ENCODE measurements at regions not wholly inside any gene's neighbourhood (a gene's known extent, or its start where the extent isn't known, plus 50 kb on each side); places are given as distances from the start of the nearest gene placed in this dataset.
A peak's percentile ranks its signal among the peaks of the same experiment; 100 is the strongest.

DNA sequence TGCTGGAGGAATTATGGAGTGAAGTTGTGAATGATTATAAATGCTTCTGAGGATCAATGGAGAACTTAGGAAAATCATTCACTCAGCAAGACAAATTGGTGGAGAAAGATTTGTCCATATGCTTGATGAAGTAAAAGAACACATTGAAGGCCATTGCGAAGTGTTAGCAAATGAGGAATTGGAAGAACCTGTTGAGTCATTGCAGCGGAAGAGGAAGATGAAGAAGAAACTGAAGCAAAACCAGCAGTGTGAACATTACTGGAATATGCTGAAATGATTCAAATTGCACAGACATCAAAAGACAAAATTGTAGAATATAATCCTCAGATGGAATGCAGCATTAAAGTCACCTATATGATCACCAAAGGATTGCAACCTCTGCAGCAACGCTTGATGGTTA, 168.1 kb downstream of the ADAMTS15 start:
- no peak for DNase-seq

DNA sequence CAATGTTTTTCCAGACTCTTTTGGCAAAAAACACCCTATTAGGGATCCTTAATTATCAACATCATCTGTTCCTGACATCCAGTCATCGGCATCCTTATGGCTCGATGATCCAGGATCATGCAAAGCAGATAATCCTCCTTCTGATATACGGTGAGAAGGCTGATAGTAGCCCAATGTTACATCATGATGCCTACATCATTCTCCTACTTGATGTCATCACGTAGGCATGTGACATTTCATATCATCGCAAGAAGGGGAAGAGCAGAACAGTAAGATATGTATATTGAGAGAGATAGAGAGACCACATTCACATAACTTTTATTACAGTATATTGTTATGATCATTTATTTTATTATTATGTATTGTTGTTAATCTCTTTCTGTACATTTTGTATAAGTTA, 168.6 kb downstream of the ADAMTS15 start:
- DNase-seq: no peak

DNA sequence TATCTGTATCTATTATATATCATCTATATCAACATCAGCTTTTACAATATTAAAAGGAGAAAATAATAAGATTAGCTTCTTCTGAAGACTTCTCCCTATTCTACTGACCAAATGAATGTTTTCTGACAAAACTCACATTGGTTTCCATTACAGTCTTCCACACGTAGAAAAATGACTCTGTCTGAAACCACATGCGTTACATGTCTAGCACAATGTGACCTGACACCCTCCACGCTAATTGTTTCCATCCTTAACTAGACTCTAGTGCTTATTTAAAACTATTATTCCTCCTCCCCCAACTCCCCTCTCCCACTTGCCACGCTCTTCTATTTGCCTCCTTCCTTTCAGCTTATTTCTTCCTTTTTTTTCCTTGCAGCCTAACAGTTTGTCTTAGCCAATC, 172.1 kb downstream of the ADAMTS15 start:
- no peak for DNase-seq

DNA sequence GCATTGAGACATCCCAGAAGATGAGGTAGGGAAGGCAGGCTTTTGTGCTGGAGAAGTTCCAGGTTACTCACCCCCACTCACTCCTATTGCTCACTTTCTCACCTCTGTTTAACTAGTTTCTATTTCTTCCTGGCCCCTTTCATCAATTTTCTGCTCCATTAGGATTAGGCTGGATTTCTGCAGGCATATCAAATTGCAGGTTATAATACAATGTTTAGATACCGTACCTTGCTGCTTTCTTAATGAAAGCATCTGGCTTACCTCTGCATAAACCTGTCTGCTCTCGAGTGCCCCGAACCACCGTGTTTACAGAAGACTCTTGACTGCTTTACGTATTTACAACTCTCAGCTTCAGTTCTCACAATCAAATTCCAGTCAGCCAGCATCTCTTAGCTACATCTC, 173.7 kb downstream of the ADAMTS15 start:
- DNase-seq: peak; percentile 79

DNA sequence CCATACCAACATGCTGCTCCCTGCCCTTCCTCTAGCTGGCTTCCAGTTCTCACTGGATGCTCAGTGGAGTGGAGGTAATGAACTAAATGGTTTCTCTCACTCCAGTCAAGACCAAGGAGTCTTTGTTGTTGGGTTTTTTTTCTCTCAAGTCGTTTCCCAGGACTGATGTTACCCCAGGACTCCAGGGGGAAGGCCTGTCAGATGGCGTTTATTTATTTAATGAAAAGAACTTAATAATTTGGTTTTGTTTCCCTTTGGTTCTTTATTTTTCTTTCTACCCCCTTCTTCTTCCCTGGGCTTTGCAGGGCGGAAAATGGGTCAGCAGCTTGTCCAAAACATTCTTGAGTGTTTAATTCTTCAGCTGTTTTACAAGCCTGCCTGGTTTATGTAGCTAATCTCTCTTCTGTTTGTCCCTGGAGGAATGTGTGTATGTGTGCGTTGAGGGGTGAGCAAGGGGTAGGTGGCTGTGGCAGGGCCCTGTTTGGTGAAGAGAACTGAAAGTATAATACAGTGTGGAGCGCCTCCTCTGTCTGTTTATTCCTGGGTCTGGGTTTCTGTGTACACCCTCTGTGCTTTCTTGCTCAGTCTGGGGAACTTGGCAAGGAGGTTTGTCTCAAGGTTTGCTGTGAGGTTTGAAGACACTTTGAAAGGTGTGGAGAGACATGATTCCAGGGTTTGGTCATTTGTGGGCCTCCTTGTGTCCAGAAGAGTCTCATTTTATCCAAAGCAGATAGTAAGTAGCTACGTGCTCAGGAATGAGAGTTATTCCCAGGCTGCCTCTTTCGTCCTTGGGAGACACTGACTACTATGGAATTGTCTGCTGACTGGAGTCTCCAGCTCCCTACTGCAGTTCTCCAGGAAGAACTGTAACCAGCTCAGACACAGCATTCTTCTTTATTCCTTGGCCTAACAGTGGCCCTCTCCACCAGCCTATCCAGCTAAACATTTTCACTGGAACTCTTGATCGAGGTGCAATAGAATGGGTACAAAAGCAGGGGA, 175.5 kb downstream of the ADAMTS15 start:
- DNase-seq: no peak

DNA sequence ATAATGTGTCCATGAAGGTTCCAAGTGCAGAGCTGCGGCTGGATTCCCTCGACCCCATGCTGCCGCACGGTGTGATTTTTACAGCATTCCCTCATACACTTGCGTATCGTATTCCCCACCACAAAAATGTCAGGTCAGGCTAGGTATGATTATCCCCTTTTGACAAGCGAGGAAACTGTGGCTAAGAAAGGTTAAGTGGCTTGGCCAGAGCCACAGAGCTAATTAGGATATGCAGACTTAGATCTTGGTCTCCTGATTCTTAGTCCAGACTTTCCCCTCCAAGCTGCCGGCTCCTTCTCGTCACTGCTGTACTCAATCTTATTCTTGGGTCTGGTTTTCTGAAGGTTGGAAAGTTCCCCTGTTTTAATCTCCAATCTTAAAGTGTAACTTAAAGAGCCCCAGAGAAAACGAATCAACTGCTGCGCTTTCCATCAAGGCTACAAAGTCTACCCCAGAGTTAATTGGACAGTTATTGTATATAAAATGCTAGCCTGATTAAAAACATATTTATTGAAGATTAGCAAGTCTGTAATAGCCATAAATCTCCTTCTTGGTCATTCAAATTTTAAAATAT, 176.6 kb downstream of the ADAMTS15 start:
- no peak for DNase-seq

DNA sequence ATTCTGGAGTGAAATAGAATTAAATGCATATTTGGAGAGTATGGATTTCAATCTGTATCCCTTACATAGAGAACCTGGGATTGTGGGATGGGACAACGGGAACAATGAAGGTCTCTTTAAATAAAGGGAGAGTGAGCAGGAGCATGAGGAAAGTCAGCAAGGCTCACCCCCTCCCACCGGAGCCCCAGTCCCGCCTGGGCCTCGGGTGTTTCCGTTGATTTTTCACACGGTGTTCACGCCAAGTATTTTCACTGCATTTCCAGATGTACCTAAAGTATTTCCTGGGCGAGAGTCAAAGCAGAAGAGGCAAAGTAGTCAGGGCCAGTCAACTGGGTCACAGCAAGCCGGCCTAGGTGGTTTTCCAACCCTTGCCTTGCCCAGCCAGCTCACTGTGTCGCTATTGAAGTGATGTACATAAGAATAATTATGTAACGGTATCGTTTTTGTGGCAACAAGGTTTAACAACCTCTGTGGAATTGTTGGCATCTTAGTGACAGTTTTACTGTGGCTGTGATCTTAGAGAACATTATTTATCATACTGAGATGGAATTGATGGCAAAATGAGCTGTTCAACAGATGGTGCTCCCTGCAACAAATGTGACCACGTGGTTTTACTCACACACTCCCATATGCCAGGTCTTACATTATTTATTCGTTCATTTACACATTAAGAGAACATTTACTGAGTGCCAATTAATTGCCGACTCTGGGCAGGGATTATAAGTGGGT, 177.3 kb downstream of the ADAMTS15 start:
- no peak for DNase-seq

DNA sequence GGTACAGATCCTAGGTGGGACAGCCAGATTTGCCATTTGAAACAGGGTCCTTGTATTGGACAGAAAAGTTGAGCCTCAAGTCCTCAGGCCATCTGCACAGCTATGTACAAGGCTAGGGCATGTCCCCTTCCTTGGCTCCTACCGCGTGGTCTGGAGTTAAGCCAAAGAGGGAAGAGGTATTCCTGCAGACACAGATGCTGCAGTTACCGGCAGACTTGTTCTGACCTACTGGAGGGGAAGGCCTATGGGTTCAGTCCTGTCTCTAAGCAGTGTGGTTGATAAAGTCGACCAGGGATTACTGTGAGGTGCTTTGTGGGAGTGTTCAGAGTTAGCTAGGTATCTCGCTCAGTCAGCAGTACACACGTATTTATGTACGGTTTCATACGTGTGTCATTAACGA, 180.6 kb downstream of the ADAMTS15 start:
- DNase-seq: peak; percentile 48

DNA sequence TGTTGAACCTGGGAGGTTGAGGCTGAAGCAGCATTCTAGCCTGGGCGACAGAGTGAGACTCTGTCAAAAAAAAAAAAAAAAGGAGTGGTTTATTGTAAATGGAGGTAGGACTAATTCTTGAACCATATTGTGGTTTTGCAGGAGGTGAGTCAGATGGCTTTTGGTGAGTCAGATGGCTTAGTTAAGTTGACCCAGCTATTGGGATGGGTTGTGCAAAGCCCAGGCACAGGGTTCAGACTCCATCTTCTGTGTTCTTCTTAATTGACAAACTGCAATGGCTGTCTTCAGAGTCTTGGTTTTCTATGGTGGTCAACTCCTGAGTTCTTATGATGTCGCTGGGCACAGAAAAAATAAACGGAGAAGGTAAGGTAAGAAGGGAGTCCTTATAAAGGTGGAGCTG, 182.7 kb downstream of the ADAMTS15 start:
- DNase-seq: no peak

DNA sequence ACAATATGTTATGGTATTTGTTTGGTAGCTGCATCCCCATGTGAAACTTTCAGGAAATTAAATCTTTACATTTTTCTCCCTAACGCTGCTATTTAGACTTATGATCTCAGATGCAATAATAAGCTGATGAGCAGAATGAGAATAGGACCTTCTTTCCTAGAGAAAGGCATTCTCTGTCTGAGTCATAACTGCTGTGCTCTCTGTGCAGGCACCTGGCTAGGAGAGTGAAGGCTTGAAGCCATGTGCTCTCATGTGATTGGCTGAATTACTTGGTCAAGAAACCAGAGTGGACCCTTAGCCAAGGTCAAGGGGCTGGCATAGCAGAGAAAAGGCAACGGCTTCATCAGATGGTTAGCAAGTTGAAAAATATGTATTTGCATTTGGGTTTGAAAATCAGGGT, 185.0 kb downstream of the ADAMTS15 start:
- DNase-seq: no peak

DNA sequence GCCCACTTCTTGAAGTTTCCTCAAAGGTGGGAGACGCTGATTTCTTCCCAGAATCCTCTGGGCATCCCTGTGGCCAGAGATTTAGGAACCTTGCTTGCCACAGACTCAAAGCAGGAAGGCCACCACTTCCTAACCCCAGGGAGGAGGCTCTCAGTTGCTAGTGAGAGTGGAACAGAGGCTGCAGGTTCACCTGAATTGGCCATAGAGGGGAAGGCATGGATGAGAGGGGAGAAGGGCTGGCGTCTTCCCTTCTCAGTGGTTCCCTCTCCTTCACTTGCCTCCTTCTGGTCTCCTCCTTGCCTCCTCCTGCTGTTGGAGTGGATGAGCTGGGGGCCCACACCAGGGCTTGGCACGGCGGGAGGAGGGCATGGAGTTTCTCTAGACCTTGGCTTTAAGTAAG, 185.7 kb downstream of the ADAMTS15 start:
- no peak for DNase-seq

DNA sequence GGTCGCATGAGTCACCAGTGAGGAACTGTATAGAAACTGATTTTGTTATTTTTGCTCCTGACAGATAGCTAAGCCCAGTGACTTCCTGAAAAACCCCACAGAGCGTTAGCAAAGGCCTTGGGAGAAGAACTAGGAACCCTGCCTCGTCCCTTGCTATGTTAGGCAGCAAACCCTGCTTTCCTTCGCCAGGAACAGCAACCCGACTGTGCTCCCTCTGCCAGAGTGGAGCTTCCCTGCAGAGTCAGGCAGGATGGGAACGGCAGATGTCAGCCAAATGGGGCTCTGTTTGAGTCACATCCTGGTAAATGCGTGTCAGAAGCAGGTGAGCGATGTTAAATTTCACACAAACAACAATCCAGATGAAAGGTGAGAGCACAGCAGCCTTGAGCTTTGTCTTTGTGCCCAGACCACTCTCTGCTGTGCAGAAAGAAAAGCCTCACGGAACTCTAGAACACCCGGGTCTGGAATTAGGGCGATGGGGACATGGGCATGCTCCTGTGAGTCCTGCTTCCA, 186.6 kb downstream of the ADAMTS15 start:
- DNase-seq: peak; percentile 77

DNA sequence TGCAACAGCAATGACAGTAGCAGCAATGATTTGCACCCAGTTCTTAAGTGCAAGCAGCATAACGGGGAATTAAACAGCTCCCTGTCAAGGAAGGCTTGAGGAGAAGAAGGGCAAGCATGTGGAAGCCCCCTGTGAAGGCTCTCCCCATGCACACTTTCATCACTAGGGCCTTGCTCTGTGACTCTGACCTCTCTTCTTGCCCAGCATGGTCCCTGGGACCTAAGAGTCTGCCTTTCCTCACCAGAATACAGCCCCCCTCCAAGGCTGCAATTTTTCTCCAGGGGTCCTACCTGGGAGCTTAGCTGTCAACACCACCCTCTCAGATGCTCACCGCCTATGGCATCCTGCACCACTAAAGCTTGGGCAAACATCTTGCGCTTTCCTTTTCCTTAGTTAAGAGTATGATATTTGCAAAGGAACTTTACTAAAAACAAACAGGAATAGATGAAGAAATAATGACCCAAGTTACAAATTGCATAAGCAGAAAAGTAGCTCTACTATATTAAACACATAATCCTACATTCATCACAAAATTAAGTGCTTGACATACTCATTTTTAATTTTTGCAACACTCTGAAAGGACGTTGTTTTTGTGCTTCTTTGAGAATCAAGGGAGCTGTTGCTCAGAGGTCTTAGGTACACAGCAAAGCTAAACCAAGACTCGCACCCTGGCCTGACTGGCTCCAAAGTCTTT, 187.6 kb downstream of the ADAMTS15 start:
- DNase-seq: no peak

DNA sequence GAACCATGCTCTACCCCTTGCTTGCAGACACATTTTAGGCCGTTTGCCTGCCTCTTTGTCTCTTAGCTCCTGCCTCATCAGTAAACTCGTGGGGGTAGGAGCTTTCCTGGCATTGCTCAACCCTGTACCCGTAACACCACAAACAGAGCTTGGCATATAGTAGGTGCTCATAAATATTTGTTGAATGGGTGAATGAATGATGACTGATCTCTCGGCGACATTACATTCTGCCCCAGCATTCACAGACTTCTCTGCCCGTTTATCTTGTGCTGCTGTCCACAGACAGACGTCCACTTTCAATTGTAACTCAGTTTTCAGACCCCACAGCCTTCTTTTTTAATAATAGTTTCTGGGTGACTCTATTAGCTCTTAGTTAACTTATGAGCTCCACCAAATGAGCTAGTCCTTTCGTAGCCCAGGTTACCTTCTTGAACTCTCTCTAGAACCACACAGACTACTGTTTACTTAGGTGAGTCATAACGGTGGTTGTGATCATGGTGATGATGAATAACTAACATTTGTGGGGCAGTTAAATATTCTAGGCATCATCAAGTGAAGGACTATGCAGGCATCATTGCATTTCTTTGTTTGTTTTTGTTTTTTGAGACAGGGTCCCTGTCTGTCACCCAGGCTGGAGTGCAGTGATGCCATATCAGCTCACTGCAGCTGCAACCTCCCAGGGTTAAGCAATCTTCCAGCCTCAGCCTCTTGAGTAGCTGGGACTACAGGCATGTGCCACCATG, 188.4 kb downstream of the ADAMTS15 start:
- peak; percentile 93 for DNase-seq

DNA sequence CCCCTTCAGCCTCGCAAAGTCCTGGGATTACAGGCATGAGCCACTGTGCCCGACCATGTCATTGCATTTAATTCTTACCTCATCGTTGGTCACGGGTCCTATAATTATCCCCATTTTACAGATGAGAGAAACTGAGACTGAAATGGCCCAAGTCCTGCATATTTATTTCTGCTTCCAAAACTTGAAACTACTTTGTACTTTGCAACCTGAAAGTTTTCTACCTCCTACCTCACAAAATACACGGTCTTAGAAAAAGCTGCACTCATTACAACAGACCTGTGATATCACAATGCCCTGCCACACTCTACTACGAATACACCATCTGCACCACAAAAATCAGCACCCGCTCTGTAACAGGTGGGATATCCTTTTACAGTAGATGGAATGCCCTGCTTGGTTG, 189.1 kb downstream of the ADAMTS15 start:
- DNase-seq: no peak

DNA sequence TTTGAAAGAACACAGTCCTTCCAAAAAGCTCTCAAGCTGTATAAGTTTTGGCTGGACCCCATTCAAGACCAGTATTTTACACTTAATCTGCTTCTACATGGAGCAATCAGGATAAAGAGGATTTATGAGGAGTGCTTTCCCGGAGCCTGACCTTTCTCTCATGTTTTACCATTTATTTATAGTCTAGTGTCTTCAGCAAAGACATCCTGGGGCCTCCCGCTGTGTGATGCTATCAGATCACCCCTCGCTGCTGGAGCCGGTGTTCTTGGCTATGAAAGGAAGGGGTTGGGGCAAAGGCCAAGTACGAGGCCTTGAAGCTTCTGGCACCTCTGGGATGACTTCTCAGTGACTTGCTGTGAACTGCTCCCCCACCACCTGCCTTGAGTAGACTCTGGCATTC, 189.6 kb downstream of the ADAMTS15 start:
- DNase-seq: no peak

DNA sequence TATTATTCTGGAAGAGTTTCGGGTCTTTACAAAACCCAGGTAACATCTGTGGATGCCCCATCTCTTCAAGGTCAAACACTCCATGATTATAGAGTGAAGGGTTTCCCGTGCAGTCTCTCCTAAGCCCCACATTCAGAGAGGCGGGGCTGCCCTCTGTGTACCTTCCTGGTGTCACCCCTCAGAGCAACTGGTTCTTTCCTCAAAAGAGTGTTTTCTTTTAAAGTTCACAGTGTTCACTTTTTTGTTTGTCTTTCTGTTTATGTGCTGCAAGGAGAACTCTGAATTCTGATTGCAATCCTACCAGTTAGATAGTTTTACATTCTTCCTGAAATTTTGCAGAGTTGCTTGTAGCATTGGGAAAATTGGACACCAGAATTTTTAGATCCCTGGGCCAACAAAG, 190.2 kb downstream of the ADAMTS15 start:
- no peak for DNase-seq

DNA sequence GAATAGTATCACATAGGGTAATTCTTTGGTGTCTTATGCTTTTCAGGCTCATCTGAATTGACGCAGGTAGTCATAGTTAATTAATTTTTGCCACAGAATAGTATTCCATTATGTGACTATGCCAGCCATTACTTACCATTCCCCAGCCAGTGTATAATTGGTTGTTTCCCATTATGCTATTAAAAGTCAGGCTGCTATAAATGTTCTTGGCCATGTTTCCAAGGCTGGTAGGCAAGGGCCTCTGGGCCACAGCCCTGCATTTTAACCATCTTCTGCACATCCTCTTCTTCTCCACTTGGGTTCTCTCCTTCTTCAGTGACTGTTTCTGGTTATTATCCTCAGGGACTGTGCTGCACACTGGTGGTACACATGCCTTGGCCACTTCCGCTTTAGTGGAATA, 190.9 kb downstream of the ADAMTS15 start:
- no peak for DNase-seq

DNA sequence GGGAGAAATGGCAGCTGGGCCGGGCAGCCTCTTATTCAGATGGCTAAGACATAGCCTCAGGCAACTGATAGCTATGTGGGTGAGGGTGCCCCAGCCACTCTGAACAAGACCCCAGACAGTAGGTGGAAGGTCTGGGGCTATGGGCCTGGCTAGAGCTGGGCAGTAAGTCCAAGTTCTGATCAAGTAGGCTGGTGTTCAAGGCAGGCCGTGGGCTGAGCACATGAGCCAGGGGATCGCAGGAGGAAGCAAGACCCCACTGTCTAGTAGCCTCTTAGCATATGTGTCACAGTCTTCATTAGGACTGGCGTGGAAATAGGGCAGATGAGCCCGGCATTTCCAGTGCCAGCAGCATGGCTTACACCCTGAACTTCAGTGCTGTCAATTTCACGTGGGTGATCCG, 192.1 kb downstream of the ADAMTS15 start:
- DNase-seq: no peak

DNA sequence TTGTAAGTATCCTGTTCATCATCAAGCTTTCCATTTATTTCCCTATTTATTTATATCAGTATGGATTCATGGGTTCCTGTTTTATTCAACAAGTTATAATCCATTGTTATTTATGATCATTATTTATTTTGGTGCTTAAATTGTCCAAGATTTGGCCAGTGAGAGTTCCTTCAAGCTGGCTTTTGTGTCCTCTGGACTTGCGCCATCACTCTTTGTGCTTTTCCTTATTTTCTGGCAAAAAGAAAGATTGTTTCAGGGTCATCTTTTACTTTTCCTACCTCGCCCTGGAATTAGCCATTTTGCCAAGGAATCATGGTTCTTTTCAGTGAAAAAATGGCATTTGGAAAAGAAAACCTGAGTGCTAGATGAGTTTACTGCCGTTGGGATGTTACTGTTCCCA, 193.4 kb downstream of the ADAMTS15 start:
- no peak for DNase-seq

DNA sequence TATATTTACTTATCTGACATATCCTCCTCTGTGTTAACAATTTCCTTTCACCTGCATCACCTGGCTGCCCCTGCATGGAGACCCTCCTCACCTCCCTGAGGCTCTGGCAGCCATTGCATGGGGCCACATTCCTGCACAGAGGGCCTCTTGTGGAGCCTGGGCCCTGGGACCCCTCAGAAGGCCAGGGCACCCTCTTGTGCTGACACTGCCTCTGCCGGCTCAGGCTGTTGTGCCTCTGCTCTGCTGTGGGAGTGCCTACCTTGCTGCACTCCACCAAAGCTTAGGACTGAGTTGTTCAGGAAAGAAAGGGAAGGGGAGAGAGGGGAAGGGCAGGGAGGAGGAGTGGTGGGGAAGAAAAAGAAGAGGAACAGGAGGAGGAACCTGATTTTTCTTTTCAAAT, 194.5 kb downstream of the ADAMTS15 start:
- no peak for DNase-seq

DNA sequence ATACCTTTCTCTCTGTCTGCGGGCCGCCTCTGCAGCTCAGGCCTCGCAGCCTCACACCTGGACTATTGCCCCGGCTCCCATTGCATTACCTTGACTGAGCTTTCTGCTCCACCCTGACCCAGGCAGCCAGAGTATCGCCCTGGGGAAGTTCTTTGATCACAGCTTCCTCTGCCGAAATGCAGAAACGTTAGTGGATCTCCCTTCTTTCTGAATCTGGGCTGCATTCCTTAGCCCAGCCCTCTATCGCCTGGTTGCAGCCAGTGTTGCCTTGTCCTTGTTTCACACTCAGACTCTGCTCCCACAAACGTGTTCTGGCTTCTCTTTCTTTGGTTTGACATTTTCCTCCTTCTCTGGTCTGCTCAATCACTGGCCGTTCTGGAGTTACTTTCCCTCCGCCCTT, 195.7 kb downstream of the ADAMTS15 start:
- no peak for DNase-seq
